Neural cell (in vitro differentiated cells): ENCODE measurements at regions not wholly inside any gene's neighbourhood (a gene's known extent, or its start where the extent isn't known, plus 50 kb on each side); places are given as distances from the start of the nearest gene placed in this dataset.

ENCODE experiments used
- TAF1 ChIP-seq: IDR thresholded peaks from 2 replicates; pipeline ENCODE4 v1.6.1; 2012; ENCODE audit warnings: low read depth
- TF ChIP-seq, protein P1 (sequence below): fragments of 450-650 bp; IDR thresholded peaks from 2 replicates; pipeline ENCODE4 v1.5.1; 2014; ENCODE audit warnings: antibody characterized with exemption, mild to moderate bottlenecking, moderate library complexity; ENCODE audit not compliant: poor library complexity, severe bottlenecking
- TF ChIP-seq, protein P2 (sequence below): IDR thresholded peaks from 2 replicates; pipeline ENCODE4 v1.6.1; 2012; ENCODE audit warnings: borderline replicate concordance

DNA sequence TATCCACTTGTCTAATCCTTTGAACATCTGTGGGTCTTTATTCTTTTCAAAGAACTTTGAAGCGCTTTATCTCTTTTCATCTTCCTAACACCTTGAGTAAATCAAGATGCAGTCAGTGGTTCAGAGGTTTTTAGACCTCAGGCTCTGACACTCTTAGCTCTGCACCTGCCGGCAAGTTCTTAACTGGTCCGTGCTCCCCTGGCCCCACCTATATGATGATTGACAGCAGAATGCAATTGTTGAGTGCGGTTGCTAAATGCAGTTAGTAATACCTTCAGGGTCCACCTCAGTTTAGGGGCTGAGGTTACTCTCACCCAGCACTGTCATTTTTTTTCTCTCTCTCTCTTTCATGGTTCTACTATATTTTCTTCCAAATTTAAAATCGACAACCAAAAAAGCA is 854.2 kb upstream of the AUTS2 start:
- TF ChIP-seq TAF1: no peak
- TF ChIP-seq, protein P1, sequence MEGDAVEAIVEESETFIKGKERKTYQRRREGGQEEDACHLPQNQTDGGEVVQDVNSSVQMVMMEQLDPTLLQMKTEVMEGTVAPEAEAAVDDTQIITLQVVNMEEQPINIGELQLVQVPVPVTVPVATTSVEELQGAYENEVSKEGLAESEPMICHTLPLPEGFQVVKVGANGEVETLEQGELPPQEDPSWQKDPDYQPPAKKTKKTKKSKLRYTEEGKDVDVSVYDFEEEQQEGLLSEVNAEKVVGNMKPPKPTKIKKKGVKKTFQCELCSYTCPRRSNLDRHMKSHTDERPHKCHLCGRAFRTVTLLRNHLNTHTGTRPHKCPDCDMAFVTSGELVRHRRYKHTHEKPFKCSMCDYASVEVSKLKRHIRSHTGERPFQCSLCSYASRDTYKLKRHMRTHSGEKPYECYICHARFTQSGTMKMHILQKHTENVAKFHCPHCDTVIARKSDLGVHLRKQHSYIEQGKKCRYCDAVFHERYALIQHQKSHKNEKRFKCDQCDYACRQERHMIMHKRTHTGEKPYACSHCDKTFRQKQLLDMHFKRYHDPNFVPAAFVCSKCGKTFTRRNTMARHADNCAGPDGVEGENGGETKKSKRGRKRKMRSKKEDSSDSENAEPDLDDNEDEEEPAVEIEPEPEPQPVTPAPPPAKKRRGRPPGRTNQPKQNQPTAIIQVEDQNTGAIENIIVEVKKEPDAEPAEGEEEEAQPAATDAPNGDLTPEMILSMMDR: no peak
- TF ChIP-seq, protein P2, sequence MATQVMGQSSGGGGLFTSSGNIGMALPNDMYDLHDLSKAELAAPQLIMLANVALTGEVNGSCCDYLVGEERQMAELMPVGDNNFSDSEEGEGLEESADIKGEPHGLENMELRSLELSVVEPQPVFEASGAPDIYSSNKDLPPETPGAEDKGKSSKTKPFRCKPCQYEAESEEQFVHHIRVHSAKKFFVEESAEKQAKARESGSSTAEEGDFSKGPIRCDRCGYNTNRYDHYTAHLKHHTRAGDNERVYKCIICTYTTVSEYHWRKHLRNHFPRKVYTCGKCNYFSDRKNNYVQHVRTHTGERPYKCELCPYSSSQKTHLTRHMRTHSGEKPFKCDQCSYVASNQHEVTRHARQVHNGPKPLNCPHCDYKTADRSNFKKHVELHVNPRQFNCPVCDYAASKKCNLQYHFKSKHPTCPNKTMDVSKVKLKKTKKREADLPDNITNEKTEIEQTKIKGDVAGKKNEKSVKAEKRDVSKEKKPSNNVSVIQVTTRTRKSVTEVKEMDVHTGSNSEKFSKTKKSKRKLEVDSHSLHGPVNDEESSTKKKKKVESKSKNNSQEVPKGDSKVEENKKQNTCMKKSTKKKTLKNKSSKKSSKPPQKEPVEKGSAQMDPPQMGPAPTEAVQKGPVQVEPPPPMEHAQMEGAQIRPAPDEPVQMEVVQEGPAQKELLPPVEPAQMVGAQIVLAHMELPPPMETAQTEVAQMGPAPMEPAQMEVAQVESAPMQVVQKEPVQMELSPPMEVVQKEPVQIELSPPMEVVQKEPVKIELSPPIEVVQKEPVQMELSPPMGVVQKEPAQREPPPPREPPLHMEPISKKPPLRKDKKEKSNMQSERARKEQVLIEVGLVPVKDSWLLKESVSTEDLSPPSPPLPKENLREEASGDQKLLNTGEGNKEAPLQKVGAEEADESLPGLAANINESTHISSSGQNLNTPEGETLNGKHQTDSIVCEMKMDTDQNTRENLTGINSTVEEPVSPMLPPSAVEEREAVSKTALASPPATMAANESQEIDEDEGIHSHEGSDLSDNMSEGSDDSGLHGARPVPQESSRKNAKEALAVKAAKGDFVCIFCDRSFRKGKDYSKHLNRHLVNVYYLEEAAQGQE: no peak
